ENCODE measurements at regions not wholly inside any gene's neighbourhood (a gene's known extent, or its start where the extent isn't known, plus 50 kb on each side); places are given as distances from the start of the nearest gene placed in this dataset.
"Not testable (repeated sequence)": the region's sequence is repeated elsewhere in the genome, so short reads cannot be mapped to it uniquely, and the experiment has no call there.

- DNase-seq (ENCODE audit: low read depth) = no peak
Observed at GRCh38 chrX:122863067-122863466, 321.0 kb upstream of the GRIA3 start.

DNA sequence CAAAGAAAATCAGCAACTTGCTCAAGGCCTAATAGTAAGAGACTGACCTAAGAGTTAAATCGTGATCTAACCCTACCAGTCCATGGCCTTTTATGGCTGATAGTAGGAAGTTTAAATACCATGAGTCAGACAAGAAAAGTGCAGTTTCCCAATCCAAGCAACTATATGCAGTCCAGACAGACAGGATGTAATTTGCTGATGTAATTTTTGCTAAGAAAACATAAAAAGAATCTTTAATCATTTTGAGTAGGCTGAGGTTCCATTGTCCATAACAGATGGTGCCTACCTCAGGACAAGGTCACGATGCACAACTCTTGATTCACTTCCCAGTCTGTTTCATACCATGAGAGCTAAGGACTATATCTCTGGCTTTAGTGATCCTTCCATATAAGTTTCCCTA, 317.5 kb upstream of the GRIA3 start:
- DNase-seq (ENCODE audit: low read depth) = no peak

DNA sequence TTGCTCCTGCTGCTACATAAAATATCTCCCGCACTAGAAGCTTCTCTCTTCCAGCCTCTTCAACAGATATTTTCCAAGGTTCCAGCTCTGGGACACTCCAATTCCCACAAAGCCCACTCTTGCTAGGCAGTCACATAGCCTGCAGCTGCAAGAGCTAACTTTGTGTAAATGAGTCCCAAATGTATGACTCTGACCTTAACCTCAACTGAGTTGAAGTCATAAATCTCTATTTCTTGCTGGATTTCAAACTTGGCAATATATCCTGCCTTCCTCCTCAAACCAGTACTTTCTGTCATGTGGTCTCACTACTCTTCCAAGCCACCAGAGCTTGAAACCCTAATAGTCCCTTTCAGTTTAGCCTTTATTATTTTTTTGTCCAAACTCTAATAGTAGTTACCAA, 315.4 kb upstream of the GRIA3 start:
- DNase-seq (ENCODE audit: low read depth) = no peak

DNA sequence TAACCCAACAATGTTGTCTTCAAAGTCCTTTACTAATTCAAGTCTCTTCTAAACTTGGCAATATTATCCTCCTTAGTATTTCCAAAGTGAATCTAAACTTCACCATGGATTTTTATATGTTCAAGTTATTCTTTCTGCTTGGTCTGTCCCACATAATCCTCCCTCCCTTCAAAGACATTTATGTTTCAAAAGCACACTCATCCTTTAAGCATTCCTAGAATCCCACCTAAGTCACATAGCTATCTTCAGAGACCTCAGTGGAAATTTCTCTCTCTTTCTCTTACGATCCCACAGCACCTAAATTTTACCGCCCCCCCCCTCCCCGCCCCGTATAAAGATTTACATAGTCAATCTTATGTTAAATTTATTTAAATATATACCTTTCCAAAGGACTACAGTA, 314.9 kb upstream of the GRIA3 start:
- DNase-seq (ENCODE audit: low read depth) = no peak

DNA sequence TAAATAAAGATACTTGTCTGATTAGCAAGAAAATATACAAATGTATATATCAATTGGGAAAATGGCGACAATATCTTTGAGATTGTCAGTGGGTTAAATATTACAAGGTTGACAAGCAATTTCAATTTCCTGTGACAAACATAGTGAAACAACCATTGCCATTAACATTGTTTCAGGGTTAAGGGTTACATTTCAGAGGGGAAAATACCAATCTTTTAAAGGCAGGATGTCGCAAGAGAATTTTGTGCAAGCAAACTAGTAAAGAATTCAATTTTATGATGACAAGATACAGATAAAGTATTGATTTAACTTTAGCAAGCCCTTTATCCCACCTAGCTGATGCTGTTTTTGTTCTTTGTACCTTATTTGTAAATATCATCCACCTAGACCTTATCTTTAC, 305.8 kb upstream of the GRIA3 start:
- no peak for DNase-seq (ENCODE audit: low read depth)

DNA sequence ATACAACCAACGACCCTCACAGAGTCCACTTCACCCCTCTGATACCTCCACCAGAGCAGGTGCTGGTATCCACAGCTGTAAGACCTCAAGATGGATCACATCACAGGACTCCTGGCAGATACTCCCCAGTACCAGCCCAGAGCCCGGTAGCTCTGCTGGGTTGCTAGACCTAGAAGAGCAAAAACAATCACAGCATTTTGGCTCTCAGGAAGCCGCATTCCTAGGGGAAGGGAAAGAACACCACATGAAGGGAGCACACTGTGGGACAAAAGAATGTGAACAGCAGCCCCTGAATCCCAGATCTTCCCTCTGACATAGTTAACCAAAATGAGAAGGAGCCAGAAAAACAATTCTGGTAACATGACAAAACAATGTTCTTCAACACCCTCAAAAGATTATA, 303.1 kb upstream of the GRIA3 start:
- no peak for DNase-seq (ENCODE audit: low read depth)

- no peak for DNase-seq (ENCODE audit: low read depth)
Observed at GRCh38 chrX:122890729-122891128, 293.3 kb upstream of the GRIA3 start.

DNA sequence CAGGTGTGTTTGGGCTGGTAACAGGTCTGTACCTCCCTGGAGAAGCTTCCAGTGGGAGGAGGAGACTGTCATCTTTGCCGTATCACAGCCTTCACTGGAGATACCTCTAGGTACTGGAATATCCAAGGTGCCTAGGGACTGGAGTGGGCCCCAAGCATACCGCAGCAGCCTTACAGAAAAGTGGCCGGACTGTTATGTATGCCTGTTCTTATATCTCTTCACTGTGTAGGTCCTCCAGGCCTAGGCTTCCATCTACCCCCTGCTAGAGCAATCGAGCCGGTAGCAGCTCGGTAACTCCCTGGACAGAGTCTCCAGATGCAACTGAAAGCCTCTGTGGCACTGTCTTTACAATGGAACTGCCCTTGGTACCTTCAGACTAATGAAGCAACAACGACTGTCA, 277.4 kb upstream of the GRIA3 start:
- DNase-seq (ENCODE audit: low read depth) = no peak

DNA sequence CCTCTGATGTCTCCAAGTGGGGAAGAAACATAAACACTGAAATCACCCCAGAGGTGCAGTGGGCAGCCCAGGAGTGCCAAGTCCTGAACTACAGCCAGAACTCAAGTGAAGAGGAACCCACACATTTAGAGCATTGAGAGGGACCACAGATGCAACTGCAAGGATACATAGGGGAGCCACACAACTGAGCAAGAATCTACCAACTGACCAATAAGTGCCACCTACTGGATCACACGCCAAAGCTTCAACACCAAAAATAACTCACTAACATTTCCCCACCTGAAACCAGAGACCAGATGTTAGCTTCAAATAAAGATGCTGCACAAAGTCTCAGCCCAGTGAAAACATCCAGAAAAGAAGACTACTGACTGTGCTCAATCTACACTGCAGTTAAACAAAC, 276.7 kb upstream of the GRIA3 start:
- no peak for DNase-seq (ENCODE audit: low read depth)

GRCh38 chrX:122910697-122911096, 273.4 kb upstream of the GRIA3 start:
- DNase-seq (ENCODE audit: low read depth) = no peak

DNA sequence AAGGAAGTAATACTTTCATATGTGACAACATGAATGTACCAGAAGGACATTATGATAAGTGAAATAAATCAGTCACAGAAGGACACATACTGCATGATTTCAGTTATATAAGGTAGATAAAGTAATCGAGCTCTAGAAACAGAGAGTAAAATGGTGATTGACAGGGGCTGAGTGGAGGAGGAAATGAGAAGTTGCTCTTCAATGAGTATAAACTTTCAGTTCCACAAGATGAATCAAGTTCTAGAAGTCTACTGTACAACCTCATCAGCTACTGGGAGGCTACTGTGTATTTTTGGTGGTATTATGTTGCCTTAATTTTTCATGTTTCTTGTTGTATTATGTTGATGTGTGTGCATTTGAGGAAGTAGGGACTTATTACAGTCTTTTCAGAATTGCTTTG, 270.9 kb upstream of the GRIA3 start:
- no peak for DNase-seq (ENCODE audit: low read depth)

- no peak for DNase-seq (ENCODE audit: low read depth)
Observed at GRCh38 chrX:122913764-122914163, 270.3 kb upstream of the GRIA3 start.

- DNase-seq (ENCODE audit: low read depth) = no peak
Observed at GRCh38 chrX:122914256-122914655, 269.8 kb upstream of the GRIA3 start.

DNA sequence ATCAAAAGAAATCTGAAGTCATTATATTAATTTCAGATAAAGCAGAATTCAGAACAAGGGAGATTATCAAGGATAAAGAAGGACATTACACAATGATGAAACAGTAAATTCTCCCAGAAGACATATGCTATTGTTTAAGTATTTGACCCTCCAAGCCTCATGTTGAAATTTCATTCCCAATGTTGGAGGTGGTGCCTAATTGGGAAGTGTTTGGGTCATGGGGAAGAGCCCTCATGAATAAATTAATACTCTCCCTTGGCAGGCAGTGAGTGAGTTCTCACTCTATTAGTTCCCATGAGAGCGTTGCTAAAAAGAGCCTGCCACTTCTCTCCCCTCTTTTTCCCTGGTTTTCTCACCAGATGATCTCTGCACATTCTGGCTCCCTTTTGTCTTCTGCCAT, 249.9 kb upstream of the GRIA3 start:
- no peak for DNase-seq (ENCODE audit: low read depth)

DNA sequence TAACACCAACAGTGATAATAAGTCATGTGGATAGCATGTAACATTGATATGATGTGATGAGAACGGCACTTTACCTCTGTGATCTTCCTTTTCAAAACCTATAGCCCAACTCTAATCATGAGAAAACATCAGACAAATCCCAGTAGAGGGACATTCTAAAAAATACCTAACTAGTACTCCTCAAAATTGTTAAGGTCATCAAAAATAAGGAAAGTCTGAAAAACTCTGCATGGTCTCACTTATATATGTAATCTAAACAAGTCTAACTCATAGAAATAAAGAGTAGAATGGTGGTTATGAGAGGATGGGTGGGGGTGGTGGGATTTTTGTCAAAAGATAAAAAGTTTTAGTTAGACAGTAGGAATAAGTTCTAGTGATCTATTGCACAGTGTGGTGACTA, 243.9 kb upstream of the GRIA3 start:
- no peak for DNase-seq (ENCODE audit: low read depth)

DNA sequence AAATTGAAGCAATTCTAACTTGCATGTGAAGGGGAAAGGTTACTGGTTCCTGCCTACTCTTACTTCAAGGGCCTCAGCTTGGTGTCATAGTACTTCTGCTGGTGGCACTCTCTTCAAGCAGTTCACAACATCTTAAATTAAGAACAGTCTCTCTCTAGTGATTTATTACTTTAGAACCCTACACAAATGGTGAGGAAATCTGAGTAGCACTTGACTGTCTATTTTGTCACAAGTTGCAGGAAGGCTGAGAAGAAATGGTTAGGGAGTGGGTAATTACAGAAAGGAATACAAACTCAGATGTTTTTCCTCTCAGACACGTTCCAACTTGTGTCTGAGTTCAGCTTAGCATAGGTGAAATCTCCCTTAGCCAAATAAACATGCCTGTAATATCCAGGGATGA, 242.3 kb upstream of the GRIA3 start:
- no peak for DNase-seq (ENCODE audit: low read depth)

GRCh38 chrX:122943918-122944317, 240.2 kb upstream of the GRIA3 start:
- no peak for DNase-seq (ENCODE audit: low read depth)

DNA sequence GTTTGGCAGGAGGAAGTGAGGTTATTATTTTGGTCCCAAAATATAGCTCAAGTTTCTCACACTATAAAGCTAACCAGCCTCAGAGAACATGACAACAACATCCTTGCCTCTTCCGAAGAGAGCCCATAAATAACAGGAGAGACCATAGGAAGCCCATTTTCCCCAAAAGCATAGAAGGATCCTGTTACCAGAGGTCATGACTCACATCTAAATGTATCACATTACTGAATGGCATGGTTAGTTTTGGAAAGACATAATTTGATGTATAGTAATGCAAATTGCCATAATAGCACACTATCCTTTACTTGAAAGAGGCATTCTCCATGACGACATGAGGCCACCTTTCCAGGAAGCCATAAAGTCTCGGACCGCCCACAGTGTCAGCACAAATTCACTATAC, 238.8 kb upstream of the GRIA3 start:
- no peak for DNase-seq (ENCODE audit: low read depth)

DNA sequence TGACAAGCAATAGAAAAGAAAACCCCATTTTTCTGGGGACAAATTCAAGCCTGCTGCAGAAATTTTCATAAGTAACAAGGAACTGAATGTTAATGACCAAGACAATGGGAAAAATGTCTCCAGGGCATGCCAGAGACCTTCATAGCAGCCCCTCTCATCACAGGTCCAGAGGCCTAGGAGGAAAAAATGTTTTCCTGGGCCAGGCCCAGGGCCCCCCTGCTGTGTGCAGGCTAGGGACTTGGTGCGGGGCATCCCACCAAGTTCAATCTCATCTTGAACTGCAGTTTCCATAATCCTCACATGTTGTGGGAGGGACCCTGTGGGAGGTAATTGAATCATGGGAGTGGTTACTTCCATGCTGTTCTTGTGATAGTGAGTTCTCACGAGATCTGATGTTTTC, 211.5 kb upstream of the GRIA3 start:
- DNase-seq (ENCODE audit: low read depth) = no peak

DNA sequence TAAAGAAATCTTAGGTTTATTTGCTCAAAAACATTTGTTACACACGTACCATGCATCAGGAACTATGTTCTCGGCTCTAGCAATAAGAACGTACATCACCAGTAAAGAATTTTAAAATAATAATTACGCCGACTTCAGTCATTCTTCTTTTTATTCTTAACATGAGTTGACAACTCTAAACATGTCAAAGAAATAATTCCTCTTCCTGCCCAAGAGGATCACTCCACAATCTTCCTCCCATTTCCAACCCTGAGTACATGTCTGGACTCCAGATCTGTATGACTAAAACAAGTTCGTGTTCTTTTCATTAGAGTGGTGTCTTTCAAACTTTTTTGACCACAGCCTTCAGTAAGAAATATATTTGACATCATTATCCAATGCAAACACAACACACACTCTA, 201.6 kb upstream of the GRIA3 start:
- DNase-seq (ENCODE audit: low read depth) = no peak

DNA sequence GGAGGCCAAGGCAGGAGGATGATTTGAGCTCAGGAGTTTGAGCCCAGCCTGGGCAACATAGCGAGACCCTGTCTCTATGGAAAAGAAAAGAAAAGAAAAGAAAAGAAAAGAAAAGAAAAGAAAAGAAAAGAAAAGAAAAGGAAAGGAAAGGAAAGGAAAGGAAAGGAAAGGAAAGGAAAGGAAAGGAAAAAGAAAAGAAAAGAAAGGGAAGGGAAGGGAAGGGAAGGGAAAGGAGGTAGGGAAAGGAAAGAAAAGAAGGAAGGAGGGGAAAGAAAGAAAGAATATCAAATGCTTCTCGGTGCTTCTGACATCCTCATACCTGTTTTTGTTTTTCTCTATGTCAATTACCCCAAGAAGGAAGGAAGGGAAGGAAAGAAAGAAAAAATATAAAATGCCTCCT, 181.2 kb upstream of the GRIA3 start:
- DNase-seq (ENCODE audit: low read depth) = not testable (repeated sequence)

DNA sequence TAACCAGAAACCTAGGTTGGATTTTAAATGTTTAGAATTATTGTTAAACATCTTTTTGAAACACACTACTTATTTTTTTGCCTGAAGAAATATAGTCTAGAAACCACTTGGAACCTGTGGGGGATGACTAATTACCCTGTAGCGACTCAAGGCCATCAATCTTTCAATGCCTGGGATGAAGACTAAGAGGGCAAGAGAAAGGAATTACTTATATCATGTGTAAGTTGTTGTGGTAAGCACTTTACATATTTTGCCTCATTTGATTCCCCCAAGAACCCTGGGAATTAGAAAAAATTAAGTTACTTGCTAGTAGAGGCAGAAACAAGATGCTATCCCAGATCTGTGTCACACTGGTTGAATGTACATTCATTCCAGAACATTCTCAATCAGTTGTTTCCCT, 170.9 kb upstream of the GRIA3 start:
- no peak for DNase-seq (ENCODE audit: low read depth)

- DNase-seq (ENCODE audit: low read depth) = no peak
Observed at GRCh38 chrX:123036401-123036800, 147.7 kb upstream of the GRIA3 start.

DNA sequence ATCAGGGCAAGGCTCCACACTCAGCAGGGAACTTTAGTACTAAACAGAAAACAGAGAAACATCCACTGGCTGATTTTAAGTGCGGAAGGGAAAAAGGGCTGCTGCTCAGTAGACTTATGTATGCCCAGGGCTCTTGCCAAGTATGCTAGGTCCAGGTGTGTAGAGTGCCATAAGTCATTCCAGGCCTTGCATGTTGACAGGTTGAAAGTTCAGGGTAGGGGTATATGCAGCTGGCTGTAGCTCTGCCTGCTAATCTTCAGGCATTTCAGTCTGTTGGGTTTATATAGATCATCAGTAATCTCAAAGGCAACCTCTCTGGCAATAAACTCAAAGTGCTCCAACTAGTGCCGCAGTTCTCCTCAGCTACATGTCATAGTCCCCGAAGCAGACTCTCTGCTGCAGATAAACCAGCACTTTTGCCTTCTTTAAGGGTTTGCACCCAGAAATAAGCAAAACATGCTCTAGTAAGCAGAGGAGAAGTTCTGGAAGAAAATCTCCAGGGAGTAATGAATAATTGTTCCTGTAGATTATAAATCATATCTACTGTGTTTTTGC, 134.9 kb upstream of the GRIA3 start:
- DNase-seq (ENCODE audit: low read depth) = no peak

Measured in myocyte (in vitro differentiated cells).